GM18858 (cell line): ENCODE measurements at regions not wholly inside any gene's neighbourhood (a gene's known extent, or its start where the extent isn't known, plus 50 kb on each side); places are given as distances from the start of the nearest gene placed in this dataset.

ENCODE experiments used
- ATAC-seq: cut with Tn5 transposase; IDR thresholded peaks from one replicate; pipeline ENCODE4 v1.9.1; 2021; ENCODE audit not compliant: unreplicated experiment

- no peak for ATAC-seq
Observed at GRCh38 chr2:128901572-128902391, 583.1 kb upstream of the HS6ST1 start.

- ATAC-seq, result no peak
Observed at GRCh38 chr2:128903637-128904036, 585.0 kb upstream of the HS6ST1 start.

GRCh38 chr2:128911276-128911675 is 592.6 kb upstream of the HS6ST1 start:
- no peak for ATAC-seq

- ATAC-seq, result no peak
Observed at GRCh38 chr2:128914320-128914719, 595.7 kb upstream of the HS6ST1 start.

GRCh38 chr2:128921751-128922150 is 603.1 kb upstream of the HS6ST1 start:
- no peak for ATAC-seq

GRCh38 chr2:128922154-128922553 is 603.5 kb upstream of the HS6ST1 start:
- ATAC-seq, result no peak

- no peak for ATAC-seq
Observed at GRCh38 chr2:128925631-128926030, 607.0 kb upstream of the HS6ST1 start.

- ATAC-seq, result no peak
Observed at GRCh38 chr2:128930101-128930500, 611.4 kb upstream of the HS6ST1 start.

- no peak for ATAC-seq
Observed at GRCh38 chr2:128940378-128940777, 621.7 kb upstream of the HS6ST1 start.

GRCh38 chr2:128941751-128942150 is 623.1 kb upstream of the HS6ST1 start:
- no peak for ATAC-seq

- ATAC-seq, result no peak
Observed at GRCh38 chr2:128949360-128949759, 630.7 kb upstream of the HS6ST1 start.

- no peak for ATAC-seq
Observed at GRCh38 chr2:128950758-128951157, 632.1 kb upstream of the HS6ST1 start.

GRCh38 chr2:128958241-128958640 is 639.6 kb upstream of the HS6ST1 start:
- ATAC-seq, result no peak

- no peak for ATAC-seq
Observed at GRCh38 chr2:128967646-128968045, 649.0 kb upstream of the HS6ST1 start.

- ATAC-seq, result no peak
Observed at GRCh38 chr2:128969374-128969773, 650.7 kb upstream of the HS6ST1 start.

GRCh38 chr2:128970332-128971116 is 651.9 kb upstream of the HS6ST1 start:
- ATAC-seq, result no peak

GRCh38 chr2:128973566-128973965 is 654.9 kb upstream of the HS6ST1 start:
- ATAC-seq, result no peak

- no peak for ATAC-seq
Observed at GRCh38 chr2:128978212-128978611, 659.5 kb upstream of the HS6ST1 start.

- no peak for ATAC-seq
Observed at GRCh38 chr2:128979182-128979581, 660.5 kb upstream of the HS6ST1 start.

- no peak for ATAC-seq
Observed at GRCh38 chr2:128980475-128980874, 661.8 kb upstream of the HS6ST1 start.

GRCh38 chr2:128981353-128981752 is 662.7 kb upstream of the HS6ST1 start:
- ATAC-seq, result no peak

- ATAC-seq, result no peak
Observed at GRCh38 chr2:128982001-128982400, 663.3 kb upstream of the HS6ST1 start.
